IMR-90 (cell line): ENCODE measurements at regions not wholly inside any gene's neighbourhood (a gene's known extent, or its start where the extent isn't known, plus 50 kb on each side); places are given as distances from the start of the nearest gene placed in this dataset.

Experiments used
- ATAC-seq: fragments of 200-7000 bp; cut with Tn5 transposase; 2 replicates; pipeline ENCODE4 v1.9.1; 2020; ENCODE audit warnings: low read depth, mild to moderate bottlenecking, moderate library complexity
- BruUV-seq: library from RNA; stranded (reverse); fragments of 400-500 nt; replicated peaks from 2 replicates; lab custom pipeline; 2021; lab: Mats Ljungman, UMichigan
- CTCF ChIA-PET: fragments of 300-600 bp; formaldehyde crosslinking; extraction: SDS; loops from one replicate; lab custom pipeline; 2021; ENCODE audit warnings: antibody characterized with exemption; lab: Yijun Ruan, JAX
- POLR2A ChIA-PET: fragments of 300-600 bp; sonication (Branson Sonifier 250); formaldehyde crosslinking; loops from one replicate; lab custom pipeline; 2022; ENCODE audit warnings: antibody characterized with exemption; ENCODE audit not compliant: unreplicated experiment; lab: Charles Lee
- DNase-seq: peaks from one replicate; pipeline ENCODE4 v3.0.0; 2013
- H2AFZ ChIP-seq: replicated peaks from 2 replicates; pipeline ENCODE3; 2013; ENCODE audit warnings: low read length, mild to moderate bottlenecking; ENCODE audit not compliant: poor library complexity
- H2AK5ac ChIP-seq: 2 replicates; pipeline ENCODE4 v1.6.1; 2013; ENCODE audit warnings: low read depth, low read length, inconsistent platforms
- H2AK9ac ChIP-seq: replicated peaks from 2 replicates; pipeline ENCODE3; 2013; ENCODE audit warnings: mild to moderate bottlenecking, low read depth, low read length, moderate library complexity; ENCODE audit not compliant: poor library complexity
- H2BK120ac ChIP-seq: 2 replicates; pipeline ENCODE4 v1.6.1; 2013; ENCODE audit warnings: low read depth, low read length, inconsistent platforms
- H2BK15ac ChIP-seq: 3 replicates; pipeline ENCODE4 v1.6.1; 2013; ENCODE audit warnings: low read depth, low read length, inconsistent platforms
- H2BK20ac ChIP-seq: 2 replicates; pipeline ENCODE4 v1.6.1; 2013; ENCODE audit warnings: low read depth, mild to moderate bottlenecking, inconsistent platforms, low read length, moderate library complexity
- H2BK5ac ChIP-seq: 2 replicates; pipeline ENCODE4 v1.6.1; 2013; ENCODE audit warnings: mild to moderate bottlenecking, low read depth, low read length, inconsistent platforms; ENCODE audit not compliant: poor library complexity, severe bottlenecking
- H3K14ac ChIP-seq: replicated peaks from 2 replicates; pipeline ENCODE4 v1.6.1; 2013; ENCODE audit warnings: low read depth, low read length, inconsistent platforms
- H3K18ac ChIP-seq: 2 replicates; pipeline ENCODE4 v1.6.1; 2013; ENCODE audit warnings: low read depth, low read length, control low read depth
- H3K23ac ChIP-seq: 2 replicates; pipeline ENCODE4 v1.6.1; 2013; ENCODE audit warnings: low read depth, low read length, inconsistent platforms
- H3K27ac ChIP-seq: 2 replicates; pipeline ENCODE4 v1.5.1; 2013; ENCODE audit warnings: mild to moderate bottlenecking, control low read depth, low read length; ENCODE audit not compliant: insufficient read depth
- H3K27me3 ChIP-seq: 2 replicates; pipeline ENCODE4 v1.6.1; 2013; ENCODE audit warnings: low read length; ENCODE audit not compliant: control insufficient read depth, insufficient read depth
- H3K36me3 ChIP-seq: 2 replicates; pipeline ENCODE4 v1.6.1; 2013; ENCODE audit warnings: low read length, mixed read lengths; ENCODE audit not compliant: control insufficient read depth, insufficient read depth
- H3K4ac ChIP-seq: 2 replicates; pipeline ENCODE4 v1.6.1; 2013; ENCODE audit warnings: low read depth, low read length, inconsistent platforms
- H3K4me1 ChIP-seq: 2 replicates; pipeline ENCODE4 v1.6.1; 2013; ENCODE audit warnings: low read length, mixed read lengths; ENCODE audit not compliant: control insufficient read depth, insufficient read depth
- H3K4me2 ChIP-seq: 2 replicates; pipeline ENCODE4 v1.6.1; 2013; ENCODE audit warnings: low read depth, mild to moderate bottlenecking, control low read depth, low read length, moderate library complexity
- H3K4me3 ChIP-seq: 2 replicates; pipeline ENCODE4 v1.5.1; 2013; ENCODE audit warnings: low read depth, mild to moderate bottlenecking, control low read depth, low read length, moderate library complexity; ENCODE audit not compliant: insufficient read depth
- H3K56ac ChIP-seq: 2 replicates; pipeline ENCODE4 v1.6.1; 2013; ENCODE audit warnings: low read length, inconsistent platforms; ENCODE audit not compliant: insufficient read depth; ENCODE audit errors: extremely low read depth
- H3K79me1 ChIP-seq, 2 experiments: 2 replicates each; pipeline ENCODE4 v1.6.1; 2013; ENCODE audit warnings: low read length in 2 of 2, inconsistent platforms in 1 of 2, low read depth in 1 of 2
- H3K9ac ChIP-seq: 2 replicates; pipeline ENCODE4 v1.6.1; 2013; ENCODE audit warnings: low read depth, low read length, control low read depth
- H3K9me1 ChIP-seq: 2 replicates; pipeline ENCODE4 v1.6.1; 2013; ENCODE audit warnings: low read length, inconsistent platforms; ENCODE audit not compliant: insufficient read depth
- H3K9me3 ChIP-seq: 2 replicates; pipeline ENCODE4 v1.6.1; 2013; ENCODE audit warnings: low read length; ENCODE audit not compliant: control insufficient read depth, insufficient read depth
- H4K20me1 ChIP-seq: 2 replicates; pipeline ENCODE4 v1.6.1; 2013; ENCODE audit warnings: low read length, inconsistent platforms; ENCODE audit not compliant: insufficient read depth
- H4K5ac ChIP-seq: 2 replicates; pipeline ENCODE4 v1.6.1; 2013; ENCODE audit warnings: mild to moderate bottlenecking, low read depth, low read length, control low read depth
- H4K8ac ChIP-seq, 2 experiments: 2 replicates each; pipeline ENCODE4 v1.6.1; 2013; ENCODE audit warnings: low read depth in 2 of 2, low read length in 2 of 2, control low read depth in 1 of 2, inconsistent platforms in 1 of 2
- H4K91ac ChIP-seq: 2 replicates; pipeline ENCODE4 v1.6.1; 2013; ENCODE audit warnings: low read depth, low read length, inconsistent platforms; ENCODE audit not compliant: insufficient read depth
- BHLHE40 ChIP-seq: fragments of 150-350 bp; IDR thresholded peaks from 2 replicates; pipeline ENCODE4 v1.6.1; 2016; ENCODE audit warnings: mild to moderate bottlenecking, low read depth, low read length
- CEBPB ChIP-seq: IDR thresholded peaks from 2 replicates; pipeline ENCODE4 v1.6.1; 2012; ENCODE audit warnings: low read depth, low read length, improper control_type of control experiment
- CTCF ChIP-seq: conservative IDR thresholded peaks from 2 replicates; pipeline ENCODE4 v1.5.1; 2012; ENCODE audit warnings: mild to moderate bottlenecking, low read depth, low read length, improper control_type of control experiment
- FOS ChIP-seq: fragments of 150-350 bp; IDR thresholded peaks from 2 replicates; pipeline ENCODE4 v1.6.1; 2016; ENCODE audit warnings: low read depth, low read length
- MAFK ChIP-seq: IDR thresholded peaks from 2 replicates; pipeline ENCODE4 v1.6.1; 2012; ENCODE audit warnings: low read depth, low read length, improper control_type of control experiment
- MAZ ChIP-seq: IDR thresholded peaks from 2 replicates; pipeline ENCODE4 v1.6.1; 2012; ENCODE audit warnings: low read depth, mild to moderate bottlenecking, low read length, improper control_type of control experiment, moderate library complexity, borderline replicate concordance
- MXI1 ChIP-seq: IDR thresholded peaks from 2 replicates; pipeline ENCODE4 v1.6.1; 2012; ENCODE audit warnings: low read depth, mild to moderate bottlenecking, low read length, moderate library complexity, borderline replicate concordance
- NFE2L2 ChIP-seq: fragments of 150-350 bp; IDR thresholded peaks from 2 replicates; pipeline ENCODE4 v1.6.1; 2016; ENCODE audit warnings: low read depth, mild to moderate bottlenecking, low read length
- RAD21 ChIP-seq: IDR thresholded peaks from 2 replicates; pipeline ENCODE4 v1.6.1; 2012; ENCODE audit warnings: low read length, improper control_type of control experiment
- RCOR1 ChIP-seq: IDR thresholded peaks from 2 replicates; pipeline ENCODE4 v1.6.1; 2012; ENCODE audit warnings: mild to moderate bottlenecking, low read length, improper control_type of control experiment; ENCODE audit not compliant: insufficient replicate concordance
- RFX5 ChIP-seq: IDR thresholded peaks from 2 replicates; pipeline ENCODE4 v1.8.0; 2012; ENCODE audit warnings: low read depth, mild to moderate bottlenecking, low read length, moderate library complexity
- SMC3 ChIP-seq: fragments of 150-350 bp; IDR thresholded peaks from 2 replicates; pipeline ENCODE4 v1.6.1; 2016; ENCODE audit warnings: low read depth, mild to moderate bottlenecking, antibody characterized with exemption, low read length, moderate library complexity
- USF2 ChIP-seq: fragments of 150-350 bp; IDR thresholded peaks from 2 replicates; pipeline ENCODE4 v1.6.1; 2017; ENCODE audit warnings: mild to moderate bottlenecking, antibody characterized with exemption, low read length, low read depth
- WGBS, 2 experiments: methylation state at CpG; one replicate each; pipeline versions ENCODE4 v1.1.5 to v1.1.7; 2013; ENCODE audit warnings: missing lambda C conversion rate in 2 of 2; ENCODE audit not compliant: insufficient read length in 1 of 2; ENCODE audit errors: extremely low coverage in 2 of 2; 5-methylcytosine and 5-hydroxymethylcytosine counted together
- dilution Hi-C: fragments of 300-500 bp; cut with HindIII; formaldehyde crosslinking; loops from one replicate; pipeline ENCODE4 v1.14.3; 2018; ENCODE audit warnings: low sequenced_read_pairs; ENCODE audit not compliant: unreplicated experiment
- in situ Hi-C: fragments of 300-500 bp; cut with MboI; formaldehyde crosslinking; loops from 3 replicates; pipeline ENCODE4 v1.14.3; 2019; ENCODE audit warnings: low sequenced_read_pairs, inconsistent platforms, mixed read lengths
- intact Hi-C: fragments of 100-400 bp; cut with micrococcal nuclease; formaldehyde crosslinking; loops from 2 replicates; pipeline ENCODE4 v1.10.0; 2022
- TF ChIP-seq, protein P1 (sequence below): fragments of 150-350 bp; IDR thresholded peaks from 2 replicates; pipeline ENCODE4 v1.6.1; 2016; ENCODE audit warnings: low read depth, mild to moderate bottlenecking, low read length, moderate library complexity, borderline replicate concordance

DNA sequence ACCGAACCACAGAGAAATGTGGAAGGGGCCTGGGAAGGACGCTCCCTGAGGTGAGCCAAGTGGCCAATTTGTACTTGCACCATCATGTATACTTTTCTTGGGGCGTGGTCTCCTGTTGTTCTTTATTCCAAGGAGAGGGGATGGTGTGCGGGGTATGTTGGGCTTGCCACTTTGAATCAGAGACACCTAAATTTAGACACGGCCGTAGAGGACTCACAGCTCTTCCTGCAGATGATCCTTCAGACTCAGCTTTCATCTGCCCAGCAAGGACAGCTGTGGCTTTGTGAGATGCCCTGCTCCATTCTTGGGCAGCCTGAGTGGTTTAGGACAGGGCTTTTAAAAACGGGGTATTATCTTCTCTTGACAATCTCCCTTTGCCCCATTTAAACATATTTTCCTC is 473.2 kb downstream of the REEP3 start:
- Histone ChIP-seq H3K79me1 (no peaks in the 10 kb centered on the region), H3K4me3 (no peak overlapping the region), H3K56ac (no peak overlapping the region), H2BK5ac (no peak overlapping the region), H3K9ac (no peak overlapping the region), H3K27me3 (no peaks in the 10 kb centered on the region), H3K4ac (no peak overlapping the region), H3K4me1 (no peaks in the 10 kb centered on the region), H2AFZ (no peak overlapping the region), H3K9me1 (no peaks in the 10 kb centered on the region), H3K36me3 (no peaks in the 10 kb centered on the region), H2AK5ac (no peak overlapping the region), H2AK9ac (no peak overlapping the region), H2BK20ac (no peak overlapping the region), H3K27ac (no peak overlapping the region), H4K91ac (no peak overlapping the region), H2BK15ac (no peak overlapping the region), H3K23ac (no peak overlapping the region), H4K20me1 (no peaks in the 10 kb centered on the region), H3K18ac (no peak overlapping the region), H4K5ac (no peak overlapping the region), H2BK120ac (no peak overlapping the region), H4K8ac (no peak overlapping the region), H3K14ac (no peak overlapping the region), H3K9me3 (peaks cover 3% of the 10 kb centered on the region; the same call in 1 of the 2 replicates), H3K4me2 (no peak overlapping the region)
- in situ Hi-C loops: no loop called here
- BruUV-seq: no TSS peak
- no peak for ATAC-seq
- ChIA-PET CTCF (no interaction called here), POLR2A (no interaction called here)
- TF ChIP-seq CEBPB (no peak), FOS (no peak), SMC3 (no peak), RCOR1 (no peak), USF2 (no peak), RFX5 (no peak), CTCF (no peak), MAZ (no peak), MXI1 (no peak), RAD21 (no peak), MAFK (no peak), BHLHE40 (no peak), NFE2L2 (no peak)
- TF ChIP-seq, protein P1, sequence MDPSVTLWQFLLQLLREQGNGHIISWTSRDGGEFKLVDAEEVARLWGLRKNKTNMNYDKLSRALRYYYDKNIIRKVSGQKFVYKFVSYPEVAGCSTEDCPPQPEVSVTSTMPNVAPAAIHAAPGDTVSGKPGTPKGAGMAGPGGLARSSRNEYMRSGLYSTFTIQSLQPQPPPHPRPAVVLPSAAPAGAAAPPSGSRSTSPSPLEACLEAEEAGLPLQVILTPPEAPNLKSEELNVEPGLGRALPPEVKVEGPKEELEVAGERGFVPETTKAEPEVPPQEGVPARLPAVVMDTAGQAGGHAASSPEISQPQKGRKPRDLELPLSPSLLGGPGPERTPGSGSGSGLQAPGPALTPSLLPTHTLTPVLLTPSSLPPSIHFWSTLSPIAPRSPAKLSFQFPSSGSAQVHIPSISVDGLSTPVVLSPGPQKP: no peak
- WGBS, 2 experiments: no CpG with 5 or more reads among the region's 7 CpGs
- dilution Hi-C loops: no loop called here
- DNase-seq: no peak
- intact Hi-C loops: no loop called here
